HG03066 (cell line): ENCODE measurements at regions not wholly inside any gene's neighbourhood (a gene's known extent, or its start where the extent isn't known, plus 50 kb on each side); places are given as distances from the start of the nearest gene placed in this dataset.
"Not testable (repeated sequence)": the region's sequence is repeated elsewhere in the genome, so short reads cannot be mapped to it uniquely, and the experiment has no call there.

Experiments used
- ATAC-seq: cut with Tn5 transposase; IDR thresholded peaks from one replicate; pipeline ENCODE4 v1.9.1; 2021; ENCODE audit warnings: low read depth; ENCODE audit not compliant: unreplicated experiment

DNA sequence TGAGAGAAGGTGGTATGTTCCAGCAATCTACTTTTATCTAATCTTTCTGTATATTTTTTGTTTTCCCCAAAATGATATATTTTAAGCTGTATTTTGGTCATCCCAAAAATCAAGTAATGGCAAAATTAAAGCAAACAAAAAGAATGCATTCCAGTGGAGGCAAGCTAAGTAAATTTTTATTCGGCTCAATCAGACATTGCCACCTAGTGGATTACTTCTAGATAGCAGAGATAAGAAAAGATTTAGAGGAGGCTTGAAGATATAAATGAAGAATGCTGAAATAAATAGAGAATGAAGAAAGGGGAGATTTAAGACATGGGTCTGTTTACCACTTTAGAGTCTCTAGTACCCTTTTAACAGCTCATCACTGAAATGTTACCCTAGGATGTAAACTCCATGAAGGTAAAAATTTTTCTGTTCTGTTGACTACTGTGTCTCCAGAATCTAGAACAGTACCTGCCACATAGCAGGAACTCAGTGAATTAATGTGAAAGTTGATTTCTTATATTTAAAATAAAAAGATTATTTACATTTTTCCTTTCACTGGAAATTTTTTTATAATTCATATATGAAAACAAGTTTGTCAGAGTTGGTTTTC, 110.9 kb upstream of the ANK2 start:
- ATAC-seq, result no peak

DNA sequence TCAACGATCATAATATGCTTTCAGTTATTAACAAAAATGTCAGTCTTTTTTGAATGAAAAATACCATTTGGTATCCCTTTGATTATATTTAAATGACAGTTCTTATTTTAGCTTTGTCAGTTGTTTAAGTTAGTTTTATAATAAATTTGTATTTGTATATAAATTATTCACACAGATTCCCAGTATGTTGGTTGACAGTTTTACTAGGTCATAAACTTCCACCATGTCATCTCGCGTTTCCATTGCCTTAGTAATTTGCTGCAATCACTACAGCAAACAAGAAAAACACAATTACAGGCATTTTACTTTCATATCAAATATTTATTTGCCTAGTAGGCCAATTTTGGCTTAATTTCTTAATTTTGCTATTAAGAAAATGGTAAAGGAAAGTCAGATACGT, 109.6 kb upstream of the ANK2 start:
- no peak for ATAC-seq

DNA sequence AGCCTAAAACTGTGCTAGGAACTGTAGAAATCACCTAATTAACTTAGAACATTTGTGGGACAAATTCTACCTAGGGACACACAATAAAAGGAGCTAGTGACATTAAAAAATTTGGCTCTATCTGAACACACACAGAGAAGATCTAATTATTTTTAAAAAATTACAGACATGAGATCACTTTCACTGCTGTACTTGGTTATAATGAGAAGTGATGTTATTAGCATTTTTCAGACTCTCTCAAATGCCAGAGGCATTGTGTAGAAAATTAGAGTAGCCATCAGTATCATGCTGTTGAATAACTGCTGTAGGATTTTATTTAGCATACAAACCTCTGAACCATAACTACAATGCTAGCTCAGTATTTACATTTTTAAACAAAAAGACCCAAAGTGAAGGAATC, 109.1 kb upstream of the ANK2 start:
- ATAC-seq, result no peak

DNA sequence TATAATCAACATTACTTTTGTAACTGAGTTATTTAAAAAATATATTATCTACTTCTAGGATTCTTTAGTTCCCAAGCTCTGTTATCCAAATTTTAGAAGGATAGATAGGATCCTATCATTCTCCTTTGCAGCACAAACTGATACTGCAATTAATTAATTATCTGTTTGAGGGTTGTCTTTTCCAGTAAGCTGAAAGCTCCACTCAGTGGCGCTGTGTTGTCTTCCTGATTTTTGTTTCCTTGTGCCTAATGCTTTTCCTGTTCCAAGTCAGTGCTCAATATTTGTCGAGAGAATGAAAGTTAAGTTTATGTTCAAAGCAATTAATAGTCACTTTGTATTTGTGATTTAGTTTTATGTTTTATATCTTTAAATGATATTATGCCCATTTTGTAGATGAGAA, 107.4 kb upstream of the ANK2 start:
- ATAC-seq, result no peak

DNA sequence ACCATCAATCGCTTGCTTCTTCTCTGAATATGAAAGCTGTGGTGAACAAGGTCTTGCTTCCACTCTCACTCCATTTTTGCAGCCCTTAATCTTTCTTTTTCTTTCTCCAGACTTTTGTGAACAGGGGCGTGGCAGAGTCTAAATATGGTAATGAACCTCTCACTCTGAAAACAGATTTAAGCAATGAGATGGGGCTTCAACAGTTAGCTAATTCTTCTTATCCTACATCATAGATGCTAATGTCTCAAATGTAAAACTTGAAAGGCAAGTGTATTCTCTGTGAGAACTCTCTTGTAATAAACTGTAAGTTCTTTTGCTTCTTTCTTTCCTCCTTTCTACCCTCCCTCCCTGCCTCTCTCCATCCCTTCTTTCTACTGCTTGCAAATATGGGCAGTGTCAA, 106.5 kb upstream of the ANK2 start:
- no peak for ATAC-seq

DNA sequence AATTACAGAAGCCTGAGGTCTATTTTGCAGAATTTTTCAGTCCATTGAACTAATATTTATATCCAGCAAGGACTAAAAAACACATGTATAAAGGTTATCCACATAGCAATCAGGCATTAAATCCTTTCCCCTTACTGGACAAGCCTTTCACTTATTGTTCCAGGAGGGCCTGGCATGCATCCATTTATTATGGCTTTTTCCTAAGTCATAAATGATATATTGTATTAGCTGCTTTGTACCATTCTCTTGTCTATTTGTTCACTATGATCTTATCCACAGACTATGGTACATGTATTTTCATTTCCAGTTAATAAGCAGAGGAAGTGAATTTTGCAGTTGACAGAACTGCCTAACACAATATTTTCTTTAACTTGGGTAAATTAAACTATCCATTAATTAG, 105.4 kb upstream of the ANK2 start:
- no peak for ATAC-seq

DNA sequence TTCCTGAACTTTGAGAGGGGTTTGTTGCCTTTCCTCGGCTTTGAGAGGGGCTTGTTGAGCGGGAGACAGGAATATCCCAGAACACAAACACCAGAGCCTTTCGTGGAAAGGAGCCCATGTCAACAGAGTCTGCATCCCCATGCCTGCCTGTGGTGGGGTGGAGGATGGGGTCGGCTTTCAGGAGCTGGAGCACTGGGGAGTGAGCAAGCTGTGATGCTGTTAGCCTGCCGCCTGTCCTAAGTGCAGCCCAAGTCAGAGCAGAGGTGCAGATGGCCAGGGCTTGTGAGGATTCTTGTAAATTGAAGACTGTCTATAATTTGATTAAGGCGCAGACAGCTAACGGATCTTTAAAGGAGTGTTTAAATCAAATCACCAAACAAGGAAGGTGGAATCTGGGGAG, 103.3 kb upstream of the ANK2 start:
- ATAC-seq, result no peak

DNA sequence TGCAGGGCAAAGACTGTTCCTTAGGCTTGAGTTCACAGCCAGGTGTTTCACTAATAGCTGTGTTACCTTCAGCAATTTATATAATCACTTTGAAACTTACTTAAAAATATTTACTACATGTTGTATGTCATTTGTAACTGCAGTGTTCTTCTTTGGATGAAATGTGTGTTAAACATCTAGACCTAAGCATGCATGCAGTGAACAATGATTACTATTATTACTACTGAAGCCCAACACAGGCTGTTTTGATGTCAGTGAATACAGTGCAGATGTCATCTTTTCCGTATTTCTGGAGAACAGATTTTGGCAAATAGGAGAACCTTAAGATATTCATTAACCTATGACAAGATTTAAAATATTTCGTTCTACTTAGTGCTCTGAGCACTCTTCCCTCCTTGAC, 101.8 kb upstream of the ANK2 start:
- no peak for ATAC-seq

DNA sequence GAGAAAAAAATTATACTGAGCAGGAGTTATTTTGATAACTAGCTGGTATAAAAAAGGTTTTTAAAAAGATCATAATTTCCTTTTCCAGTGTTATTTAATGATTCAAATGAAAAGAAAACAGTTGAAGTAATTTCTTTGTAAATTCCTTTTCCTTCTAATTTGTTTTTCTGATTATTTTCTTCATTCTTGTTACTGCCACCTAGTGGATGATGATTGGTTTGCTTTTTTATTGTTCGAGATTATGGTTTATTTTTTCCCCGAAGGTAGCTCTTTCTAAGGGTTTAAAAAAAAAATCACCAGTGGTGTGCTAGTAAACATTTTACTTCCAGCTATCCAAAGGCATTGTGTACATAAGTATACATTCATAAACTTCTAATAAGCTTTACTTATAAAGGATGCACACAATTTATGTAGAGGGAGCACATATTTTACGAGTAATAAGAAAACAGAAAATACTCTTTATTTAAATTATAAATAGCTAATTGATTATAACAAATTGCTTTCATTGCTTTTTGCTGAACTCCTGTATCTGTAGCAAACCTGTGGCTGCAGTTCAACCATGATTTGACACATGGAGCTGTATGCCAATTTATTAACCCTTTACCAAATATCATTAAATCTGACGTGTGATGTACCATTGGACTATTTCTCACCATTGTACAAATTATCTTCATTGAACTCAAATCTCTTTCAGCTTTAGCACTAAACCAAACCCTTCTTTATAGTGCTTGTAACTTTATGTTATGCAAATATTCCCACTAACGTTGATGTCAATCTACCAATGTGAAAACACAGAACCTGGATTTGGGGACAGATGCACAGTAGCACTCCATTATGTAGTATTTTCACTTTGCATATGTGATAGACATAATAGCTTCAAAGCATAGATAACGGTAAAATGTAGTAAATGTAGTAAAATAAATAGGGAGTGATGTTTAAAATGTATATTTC, 97.8 kb upstream of the ANK2 start:
- ATAC-seq, result no peak

DNA sequence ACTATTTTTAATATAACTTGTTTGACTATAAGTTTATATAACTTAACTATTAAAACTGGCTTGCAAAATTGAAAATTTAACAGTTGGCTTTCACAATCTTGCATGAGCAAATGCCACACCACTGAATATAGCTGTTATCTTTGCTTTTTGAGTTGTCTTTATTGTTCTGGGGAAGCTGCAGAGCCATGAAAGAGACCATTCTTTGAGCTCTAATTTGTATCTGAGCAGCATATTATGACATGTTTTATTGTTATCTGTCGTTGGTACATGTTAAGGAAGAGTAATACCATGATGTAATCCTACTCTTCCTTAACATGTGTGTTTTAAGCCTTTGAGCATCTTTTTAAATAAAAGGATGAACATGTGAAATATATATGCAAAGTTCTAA, 97.1 kb upstream of the ANK2 start:
- no peak for ATAC-seq

DNA sequence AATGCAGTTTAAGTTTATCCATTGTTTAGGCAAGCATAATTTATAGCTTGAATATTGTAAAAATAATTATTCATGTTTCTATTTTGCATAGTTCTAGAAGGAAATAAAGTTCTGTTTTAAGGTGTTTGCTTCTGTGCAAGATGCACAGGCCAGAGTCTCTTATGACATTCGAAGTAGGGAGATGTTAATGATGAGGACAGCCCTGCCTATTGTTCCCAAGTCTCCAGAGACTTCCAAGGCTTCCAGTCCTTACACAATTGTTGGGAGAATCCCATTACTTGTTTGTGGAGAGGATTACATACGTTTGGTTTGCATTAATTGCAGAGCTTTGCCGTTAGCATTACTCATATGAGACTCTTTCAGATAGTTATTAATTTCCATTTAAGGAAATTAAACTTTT, 96.2 kb upstream of the ANK2 start:
- ATAC-seq, result no peak

DNA sequence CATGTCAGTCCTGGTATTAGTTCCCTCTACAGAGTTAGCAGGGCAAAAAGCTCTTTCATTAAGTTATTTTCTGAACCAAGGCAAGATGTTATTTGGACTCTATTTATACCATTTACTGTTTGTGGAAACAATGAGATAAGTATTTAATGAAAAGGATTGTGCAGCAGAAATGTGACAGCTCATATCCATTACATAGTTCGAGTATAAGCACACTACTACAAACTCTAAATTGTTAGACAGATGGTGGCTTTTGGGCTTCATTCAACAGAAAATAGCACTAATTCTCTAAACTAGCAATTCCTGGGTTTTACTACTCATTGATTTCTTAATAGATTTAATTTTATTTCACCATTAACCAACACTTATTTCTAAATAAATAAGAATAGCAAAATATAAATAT, 95.2 kb upstream of the ANK2 start:
- ATAC-seq, result no peak

DNA sequence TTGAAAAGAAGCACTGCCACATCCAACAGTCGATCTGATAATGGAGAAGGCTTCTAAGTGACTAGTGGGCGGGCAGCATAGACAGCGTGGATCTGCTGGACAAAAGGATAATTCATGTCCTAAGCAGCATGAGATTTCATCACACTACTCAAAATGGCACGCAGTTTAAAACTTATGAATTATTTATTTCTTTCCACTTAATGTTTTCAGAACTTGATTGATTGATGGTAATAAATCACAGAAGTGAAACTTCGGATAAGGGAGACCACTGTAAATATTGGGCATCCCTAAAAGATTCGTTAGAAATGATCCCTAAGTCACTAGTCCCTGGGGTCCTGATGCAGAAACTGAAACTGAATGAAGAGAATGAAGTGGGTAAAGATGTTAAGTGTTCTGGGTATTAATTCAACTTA, 93.0 kb upstream of the ANK2 start:
- ATAC-seq, result no peak

DNA sequence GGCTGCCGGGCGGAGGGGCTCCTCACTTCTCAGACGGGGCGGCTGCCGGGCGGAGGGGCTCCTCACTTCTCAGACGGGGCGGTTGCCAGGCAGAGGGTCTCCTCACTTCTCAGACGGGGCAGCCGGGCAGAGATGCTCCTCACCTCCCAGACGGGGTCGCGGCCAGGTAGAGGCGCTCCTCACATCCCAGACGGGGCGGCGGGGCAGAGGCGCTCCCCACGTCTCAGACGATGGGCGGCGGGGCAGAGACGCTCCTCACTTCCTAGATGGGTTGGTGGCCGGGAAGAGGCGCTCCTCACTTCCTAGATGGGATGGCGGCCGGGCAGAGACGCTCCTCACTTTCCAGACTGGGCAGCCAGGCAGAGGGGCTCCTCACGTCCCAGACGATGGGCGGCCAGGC, 91.7 kb upstream of the ANK2 start:
- not testable (repeated sequence) for ATAC-seq

DNA sequence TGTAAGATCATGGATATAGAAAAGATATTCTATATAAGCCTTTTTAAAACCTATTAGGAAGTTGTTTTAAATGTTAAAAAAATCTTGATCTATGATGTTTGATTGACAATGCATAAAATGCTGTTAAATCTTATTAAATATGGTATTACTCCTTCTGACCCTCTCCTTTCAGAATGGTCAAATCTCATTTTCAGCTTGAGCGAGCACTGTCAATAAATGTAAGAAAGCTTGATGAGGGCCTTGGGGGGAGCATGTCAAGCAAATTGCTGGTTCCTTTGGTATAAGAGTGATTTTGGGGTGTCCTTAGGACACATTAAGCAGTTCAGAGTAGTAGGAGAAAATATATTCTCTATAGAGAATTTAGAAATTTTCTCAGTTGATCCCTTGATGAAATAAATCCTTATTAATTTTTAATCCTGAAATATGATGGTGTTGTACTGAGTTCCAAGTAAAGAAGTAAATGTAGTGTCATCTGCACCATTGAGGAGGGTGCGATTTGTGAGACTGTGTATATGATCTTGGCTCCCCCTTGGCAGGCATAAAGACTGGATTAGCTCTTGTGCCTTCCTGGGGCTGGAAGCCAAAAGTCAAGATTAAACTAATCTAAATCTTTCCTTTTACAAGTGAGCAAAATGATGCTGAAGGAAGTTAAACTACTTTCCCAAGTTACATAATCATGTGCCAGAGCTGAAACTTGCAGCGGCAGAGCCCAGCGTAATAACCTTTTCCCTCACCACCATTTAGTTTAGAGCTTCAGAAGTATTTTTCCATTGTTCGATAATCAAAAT, 82.6 kb upstream of the ANK2 start:
- ATAC-seq, result no peak

DNA sequence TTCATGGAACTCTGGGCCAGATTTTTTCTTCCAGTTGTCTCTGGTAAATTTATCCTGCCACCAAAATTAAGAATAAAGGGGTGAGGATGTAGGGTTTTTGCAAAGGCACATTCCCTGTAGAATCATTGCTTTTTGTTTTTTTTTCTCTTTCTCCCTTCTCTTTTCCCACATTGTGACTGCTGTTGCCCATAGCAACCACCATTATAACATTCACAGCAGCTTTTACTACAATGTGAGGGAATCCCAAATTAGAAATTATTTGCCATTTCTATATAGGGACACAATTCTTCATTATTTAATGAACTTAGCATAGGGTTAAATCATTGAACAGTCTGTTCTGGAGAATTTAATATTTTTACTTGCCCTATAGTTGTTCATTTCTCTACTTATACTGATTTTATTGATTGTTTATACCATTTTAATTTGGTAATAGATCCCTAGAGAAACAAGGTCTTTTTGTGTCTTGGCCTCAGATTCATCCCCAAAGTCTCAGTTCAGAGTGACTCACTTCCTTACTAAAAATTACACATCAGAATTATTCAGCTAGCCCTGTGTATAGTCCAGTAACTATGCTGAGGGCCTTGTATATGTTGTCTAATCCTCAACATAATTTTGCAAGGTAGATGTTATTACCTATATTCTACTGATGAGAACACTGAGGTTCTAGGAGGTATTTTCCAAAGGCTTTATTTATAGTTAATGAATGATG, 80.8 kb upstream of the ANK2 start:
- no peak for ATAC-seq

DNA sequence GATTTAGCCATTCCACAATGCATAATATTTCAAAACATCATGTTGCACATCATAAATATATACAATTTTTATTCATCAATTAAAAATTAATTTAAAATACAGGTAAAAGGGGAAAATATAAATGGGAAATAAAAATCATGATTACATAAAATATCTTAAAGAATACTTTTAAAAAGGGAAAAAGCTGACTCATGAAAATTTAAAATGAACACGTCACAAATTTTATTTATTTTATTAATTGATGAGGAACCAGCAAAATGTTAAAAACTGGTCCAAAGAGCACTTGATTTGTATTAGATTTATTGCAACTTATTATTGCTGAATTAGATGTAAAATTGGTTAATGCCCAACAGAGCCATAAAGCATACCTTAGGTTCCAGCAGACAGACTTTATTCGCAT, 78.5 kb upstream of the ANK2 start:
- ATAC-seq, result no peak

DNA sequence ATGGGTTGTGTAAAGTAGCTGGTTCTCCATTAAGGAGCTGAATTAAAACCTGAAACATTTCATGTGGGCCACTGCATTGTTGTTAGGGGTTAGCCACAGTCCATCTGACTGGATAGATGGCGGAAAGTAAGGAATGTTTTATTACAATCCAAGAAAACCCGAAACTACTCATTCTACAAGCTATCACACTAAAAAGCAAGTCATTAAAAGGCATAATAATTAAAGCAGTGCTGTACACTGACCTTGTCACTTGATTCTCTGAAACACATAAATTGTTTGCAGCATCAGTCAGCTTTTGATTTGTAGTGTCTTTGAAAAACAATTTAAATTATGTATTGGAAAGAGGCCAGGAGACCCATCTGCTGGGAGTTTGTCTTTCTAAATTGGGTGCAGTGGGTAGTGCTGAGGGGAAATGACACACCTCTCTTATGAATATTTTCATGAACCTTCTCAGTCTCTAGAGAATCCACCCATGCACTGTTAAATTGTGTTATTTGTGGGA, 75.7 kb upstream of the ANK2 start:
- ATAC-seq, result no peak

DNA sequence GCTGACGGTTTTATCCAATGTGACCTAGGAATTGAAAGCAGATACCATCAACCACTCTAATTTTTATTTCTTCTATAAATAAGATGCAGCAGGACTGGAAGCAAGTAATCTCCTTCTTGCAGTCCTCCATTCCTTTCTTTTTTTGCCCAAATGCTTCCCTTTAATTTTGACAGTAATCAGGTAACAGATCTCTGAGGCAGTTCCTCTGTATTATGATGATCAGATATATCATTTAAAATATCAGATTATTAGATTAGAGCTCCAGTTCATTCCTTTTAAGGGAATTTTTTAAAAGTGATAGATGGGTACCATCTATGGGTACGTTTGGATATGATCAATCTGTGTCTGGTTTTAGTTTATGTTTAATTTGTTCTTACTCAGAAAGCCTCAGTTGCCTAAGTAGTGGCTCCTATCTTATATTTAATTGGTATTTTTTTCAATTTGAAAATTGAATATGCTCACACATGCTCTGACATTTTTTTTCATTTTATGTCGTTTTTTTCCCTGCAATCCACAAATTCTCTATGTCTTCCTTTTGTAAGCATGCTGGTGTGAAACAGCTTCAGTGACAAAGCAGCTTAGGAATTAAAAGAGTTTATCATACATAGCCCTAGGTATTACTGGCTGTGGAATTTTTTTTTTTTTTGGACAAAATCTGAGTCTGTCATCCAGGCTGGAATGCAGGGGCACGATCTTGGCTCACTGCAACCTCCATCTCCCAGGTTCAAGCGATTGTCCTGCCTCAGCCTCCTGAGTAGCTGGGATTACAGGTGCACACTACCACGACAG, 73.7 kb upstream of the ANK2 start:
- ATAC-seq, result no peak
